ENCODE measurements at regions not wholly inside any gene's neighbourhood (a gene's known extent, or its start where the extent isn't known, plus 50 kb on each side); places are given as distances from the start of the nearest gene placed in this dataset.
A peak's percentile ranks its signal among the peaks of the same experiment; 100 is the strongest.

DNA sequence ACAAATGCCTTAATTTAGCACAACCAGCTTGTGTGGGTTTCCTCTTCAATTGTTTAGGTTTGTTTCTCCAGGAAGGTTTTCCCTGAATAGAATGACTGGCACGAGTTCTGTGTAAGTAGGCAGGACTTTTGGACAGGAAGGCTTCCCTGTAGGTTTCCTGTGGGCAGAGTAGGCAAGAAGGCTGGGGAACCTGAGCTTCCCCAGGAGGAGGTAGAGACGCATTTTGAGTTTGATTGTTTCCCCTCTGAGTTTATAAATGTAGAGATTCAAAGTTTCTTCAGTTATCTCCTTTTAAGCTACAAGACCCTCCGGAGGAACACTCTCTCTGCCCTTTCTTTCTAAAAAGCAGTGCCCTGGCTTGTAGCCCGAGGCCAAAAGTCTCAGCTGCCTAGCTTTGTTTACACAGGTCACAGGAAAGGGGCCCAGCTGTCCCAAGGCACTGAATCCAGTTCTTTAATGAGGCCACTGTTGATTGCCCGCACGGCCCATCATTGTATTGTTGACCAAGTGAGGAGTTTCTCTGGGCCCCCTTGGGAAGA, 66.6 kb upstream of the RDX start:
- no peak overlapping the region for H3K4me3 ChIP-seq (ENCODE audit: low read depth, low read length)

DNA sequence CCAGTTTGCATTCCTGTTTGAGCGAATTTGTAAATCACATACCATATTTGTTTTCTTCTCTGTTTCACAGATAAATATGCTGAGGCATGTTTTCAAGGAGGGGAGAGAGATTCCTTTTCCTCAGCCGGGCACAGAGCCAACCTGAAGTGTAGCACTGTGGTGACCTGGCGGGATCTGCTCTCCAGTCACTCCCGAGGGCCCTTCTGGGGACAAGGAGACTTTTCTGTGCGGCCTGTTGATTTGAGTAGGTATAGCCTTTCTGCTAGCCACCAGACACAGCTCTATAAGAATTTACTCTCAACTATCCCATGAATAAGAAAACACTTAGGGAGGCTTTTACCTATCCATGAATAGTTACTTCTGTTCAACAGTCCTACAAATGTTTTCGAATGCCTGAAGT, 63.5 kb upstream of the FDX1 start:
- TF ChIP-seq, protein P1, sequence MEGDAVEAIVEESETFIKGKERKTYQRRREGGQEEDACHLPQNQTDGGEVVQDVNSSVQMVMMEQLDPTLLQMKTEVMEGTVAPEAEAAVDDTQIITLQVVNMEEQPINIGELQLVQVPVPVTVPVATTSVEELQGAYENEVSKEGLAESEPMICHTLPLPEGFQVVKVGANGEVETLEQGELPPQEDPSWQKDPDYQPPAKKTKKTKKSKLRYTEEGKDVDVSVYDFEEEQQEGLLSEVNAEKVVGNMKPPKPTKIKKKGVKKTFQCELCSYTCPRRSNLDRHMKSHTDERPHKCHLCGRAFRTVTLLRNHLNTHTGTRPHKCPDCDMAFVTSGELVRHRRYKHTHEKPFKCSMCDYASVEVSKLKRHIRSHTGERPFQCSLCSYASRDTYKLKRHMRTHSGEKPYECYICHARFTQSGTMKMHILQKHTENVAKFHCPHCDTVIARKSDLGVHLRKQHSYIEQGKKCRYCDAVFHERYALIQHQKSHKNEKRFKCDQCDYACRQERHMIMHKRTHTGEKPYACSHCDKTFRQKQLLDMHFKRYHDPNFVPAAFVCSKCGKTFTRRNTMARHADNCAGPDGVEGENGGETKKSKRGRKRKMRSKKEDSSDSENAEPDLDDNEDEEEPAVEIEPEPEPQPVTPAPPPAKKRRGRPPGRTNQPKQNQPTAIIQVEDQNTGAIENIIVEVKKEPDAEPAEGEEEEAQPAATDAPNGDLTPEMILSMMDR (conservative IDR thresholded peaks at IDR 0.05; ENCODE audit: low read depth, low read length): no peak
- H3K4me3 ChIP-seq (ENCODE audit: low read depth, low read length): no peak overlapping the region
- DNase-seq (ENCODE audit: low read depth): no peak

More for the DNA sequence above, 66.6 kb upstream of the RDX start:
- TF ChIP-seq, protein P1 (conservative IDR thresholded peaks at IDR 0.05; ENCODE audit: low read depth, low read length): no peak
- no peak for DNase-seq (ENCODE audit: low read depth)

DNA sequence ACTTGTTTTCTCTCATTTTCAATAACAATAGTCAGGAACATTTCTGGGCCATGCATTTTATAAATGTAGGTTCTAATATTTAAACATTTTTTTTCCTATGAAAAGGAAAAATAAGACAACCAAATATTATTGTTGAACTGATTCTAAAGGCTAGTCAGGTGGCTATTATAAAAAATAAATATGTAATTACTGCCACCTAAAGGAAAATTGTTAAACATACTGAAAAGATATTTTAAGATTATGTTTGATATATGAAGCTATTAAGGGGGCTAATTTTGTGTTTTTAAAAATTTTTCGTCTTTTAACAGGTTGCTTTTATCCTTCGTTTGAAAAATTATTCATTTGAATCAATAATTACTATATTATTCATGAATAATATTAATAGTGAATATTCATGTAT, 62.2 kb upstream of the FDX1 start:
- TF ChIP-seq, protein P1 (conservative IDR thresholded peaks at IDR 0.05; ENCODE audit: low read depth, low read length): no peak
- no peak for DNase-seq (ENCODE audit: low read depth)
- no peak overlapping the region for H3K4me3 ChIP-seq (ENCODE audit: low read depth, low read length)

DNA sequence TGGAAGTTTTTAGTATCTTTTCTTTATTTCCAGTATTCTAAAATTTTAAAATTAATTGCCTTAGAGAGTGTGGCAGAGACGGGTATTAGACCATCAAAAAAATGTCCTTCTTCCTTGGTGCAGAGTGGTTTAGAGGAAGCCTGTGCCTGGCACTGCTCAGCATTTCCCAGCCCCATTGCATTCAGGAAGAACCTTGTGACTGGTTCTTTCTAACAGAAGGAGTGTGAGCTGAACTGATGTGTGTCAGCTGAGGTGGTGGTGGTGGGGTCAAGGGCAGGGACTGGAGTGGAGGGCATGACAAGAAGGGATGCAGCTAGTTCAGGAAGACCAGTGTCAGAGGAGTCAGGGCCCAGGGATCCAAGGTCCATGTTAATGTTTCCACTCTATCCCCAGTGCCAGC, 58.7 kb upstream of the FDX1 start:
- DNase-seq (ENCODE audit: low read depth): no peak
- TF ChIP-seq, protein P1 (conservative IDR thresholded peaks at IDR 0.05; ENCODE audit: low read depth, low read length): no peak

DNA sequence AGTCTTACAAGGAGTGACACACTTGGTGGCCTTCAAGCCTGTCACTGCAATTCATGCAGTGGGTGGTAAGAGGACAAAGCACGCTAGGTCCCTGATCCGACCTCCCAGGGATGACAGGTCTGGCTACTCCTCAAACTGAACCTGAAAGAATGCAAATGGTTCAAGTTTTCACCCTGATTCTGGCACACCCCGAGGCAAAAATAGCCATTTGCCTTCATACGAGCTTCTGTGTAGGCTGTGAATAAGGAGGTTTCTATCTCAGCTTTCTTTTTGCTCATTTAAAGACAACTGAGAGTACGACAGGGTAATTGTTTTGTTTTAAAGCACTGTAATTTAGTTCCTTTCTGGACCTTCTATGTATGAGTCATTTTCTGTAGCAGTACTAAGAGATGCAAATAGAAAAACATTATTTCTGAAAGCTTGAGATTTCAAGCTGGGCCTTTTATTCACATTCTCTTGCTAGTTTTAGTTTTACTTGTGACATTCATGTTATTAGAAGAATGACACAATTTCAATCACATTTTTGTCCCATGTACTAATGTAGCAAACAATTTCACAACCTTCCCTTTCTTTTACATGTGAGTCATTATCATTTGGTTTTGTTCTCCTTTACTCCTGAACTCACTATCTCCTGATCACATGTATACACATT, 56.6 kb upstream of the FDX1 start:
- H3K4me3 ChIP-seq (ENCODE audit: low read depth, low read length): no peak overlapping the region
- peak; percentile 63 for DNase-seq (ENCODE audit: low read depth)

More for the DNA sequence above, 58.7 kb upstream of the FDX1 start:
- H3K4me3 ChIP-seq (ENCODE audit: low read depth, low read length): no peak overlapping the region

DNA sequence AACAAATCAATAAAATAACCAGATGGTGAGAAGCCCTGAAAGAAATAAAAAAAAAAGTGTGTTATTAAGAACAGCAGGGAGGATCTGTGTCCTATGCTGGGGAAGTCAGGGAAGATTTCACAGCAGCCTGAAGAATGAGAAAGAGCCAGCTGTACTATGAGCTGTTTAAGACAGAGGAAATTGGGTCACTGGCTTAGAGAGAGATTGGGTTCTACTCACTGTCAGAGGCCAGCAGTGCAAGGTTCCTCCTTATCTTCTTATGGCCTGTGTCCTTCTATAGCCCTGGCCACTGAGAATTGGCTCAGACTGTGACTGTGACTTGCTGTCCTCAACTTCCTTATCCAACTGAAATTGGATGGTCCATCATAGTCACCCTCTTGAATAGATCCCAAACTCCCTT, 54.8 kb upstream of the FDX1 start:
- no peak for DNase-seq (ENCODE audit: low read depth)
- H3K4me3 ChIP-seq (ENCODE audit: low read depth, low read length): no peak overlapping the region
- TF ChIP-seq, protein P1 (conservative IDR thresholded peaks at IDR 0.05; ENCODE audit: low read depth, low read length): no peak

More for the DNA sequence above, 56.6 kb upstream of the FDX1 start:
- TF ChIP-seq, protein P1 (conservative IDR thresholded peaks at IDR 0.05; ENCODE audit: low read depth, low read length): no peak

DNA sequence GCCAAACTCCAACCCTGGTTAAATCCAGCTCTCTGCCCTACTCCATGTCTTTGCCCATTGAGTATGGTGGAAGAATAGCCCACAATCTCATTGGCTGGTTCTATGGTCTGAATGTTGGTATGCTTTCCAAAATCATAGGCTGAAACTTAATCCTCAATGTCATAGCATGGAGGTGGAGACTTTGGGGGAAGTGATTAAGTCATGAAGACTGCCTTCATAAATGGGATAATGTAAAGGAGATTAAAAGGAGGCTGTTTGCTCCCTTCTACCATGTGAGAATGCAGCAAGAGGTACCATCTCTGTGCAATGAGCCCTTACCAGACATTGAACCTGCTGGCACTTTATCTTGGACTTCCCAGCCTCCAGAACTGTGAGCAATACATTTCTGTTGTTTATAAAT, 54.4 kb upstream of the FDX1 start:
- DNase-seq (ENCODE audit: low read depth): no peak
- TF ChIP-seq, protein P1 (conservative IDR thresholded peaks at IDR 0.05; ENCODE audit: low read depth, low read length): no peak
- H3K4me3 ChIP-seq (ENCODE audit: low read depth, low read length): no peak overlapping the region

Data from epithelial cell of proximal tubule (primary cell).